Activated CD4-positive, alpha-beta T cell treated with anti-CD3 and anti-CD28 coated beads, Interleukin-2, amount 50 U/mL, for 1 hour (primary cell): ENCODE measurements at regions not wholly inside any gene's neighbourhood (a gene's known extent, or its start where the extent isn't known, plus 50 kb on each side); places are given as distances from the start of the nearest gene placed in this dataset.
"Not testable (repeated sequence)": the region's sequence is repeated elsewhere in the genome, so short reads cannot be mapped to it uniquely, and the experiment has no call there.

Experiments used
- DNase-seq: peaks from one replicate; pipeline ENCODE4 v3.0.0-alpha.2; 2020

- DNase-seq, result no peak
These were observed 196.3 kb downstream of the DCDC2C start for GRCh38 chr2:3899536-3900155.

GRCh38 chr2:3902131-3902530 lies 198.8 kb downstream of the DCDC2C start:
- no peak for DNase-seq

GRCh38 chr2:3904061-3904460 lies 200.7 kb downstream of the DCDC2C start:
- no peak for DNase-seq

- not testable (repeated sequence) for DNase-seq
These were observed 205.1 kb downstream of the DCDC2C start for GRCh38 chr2:3908498-3908897.

- no peak for DNase-seq
These were observed 208.6 kb downstream of the DCDC2C start for GRCh38 chr2:3911882-3912455.

- DNase-seq, result no peak
These were observed 209.8 kb downstream of the DCDC2C start for GRCh38 chr2:3913166-3913565.

GRCh38 chr2:3914241-3914640 lies 210.9 kb downstream of the DCDC2C start:
- DNase-seq, result no peak

GRCh38 chr2:3927031-3927430 lies 223.7 kb downstream of the DCDC2C start:
- DNase-seq, result no peak

- DNase-seq, result no peak
These were observed 226.0 kb downstream of the DCDC2C start for GRCh38 chr2:3929374-3929773.

GRCh38 chr2:3930246-3930645 lies 226.9 kb downstream of the DCDC2C start:
- DNase-seq, result no peak

- no peak for DNase-seq
These were observed 237.3 kb downstream of the DCDC2C start for GRCh38 chr2:3940661-3941060.

GRCh38 chr2:3942841-3943240 lies 239.5 kb downstream of the DCDC2C start:
- no peak for DNase-seq

- no peak for DNase-seq
These were observed 240.7 kb downstream of the DCDC2C start for GRCh38 chr2:3944071-3944470.

- DNase-seq, result no peak
These were observed 241.5 kb downstream of the DCDC2C start for GRCh38 chr2:3944841-3945240.

GRCh38 chr2:3948191-3948590 lies 244.8 kb downstream of the DCDC2C start:
- DNase-seq, result no peak

GRCh38 chr2:3951131-3951954 lies 248.0 kb downstream of the DCDC2C start:
- no peak for DNase-seq

- DNase-seq, result no peak
These were observed 249.6 kb downstream of the DCDC2C start for GRCh38 chr2:3952866-3953516.

GRCh38 chr2:3954261-3954660 lies 250.9 kb downstream of the DCDC2C start:
- DNase-seq, result no peak

GRCh38 chr2:3956406-3956805 lies 253.0 kb downstream of the DCDC2C start:
- no peak for DNase-seq

- no peak for DNase-seq
These were observed 253.5 kb downstream of the DCDC2C start for GRCh38 chr2:3956892-3957291.

- no peak for DNase-seq
These were observed 255.1 kb downstream of the DCDC2C start for GRCh38 chr2:3958465-3958864.

GRCh38 chr2:3958969-3959368 lies 255.6 kb downstream of the DCDC2C start:
- no peak for DNase-seq

GRCh38 chr2:3959372-3959771 lies 256.0 kb downstream of the DCDC2C start:
- DNase-seq, result no peak

- no peak for DNase-seq
These were observed 256.7 kb downstream of the DCDC2C start for GRCh38 chr2:3960106-3960505.
